GM19452 (cell line): ENCODE measurements at regions not wholly inside any gene's neighbourhood (a gene's known extent, or its start where the extent isn't known, plus 50 kb on each side); places are given as distances from the start of the nearest gene placed in this dataset.
"Not testable (repeated sequence)": the region's sequence is repeated elsewhere in the genome, so short reads cannot be mapped to it uniquely, and the experiment has no call there.

Experiments
- ATAC-seq: cut with Tn5 transposase; IDR thresholded peaks from one replicate; pipeline ENCODE4 v1.9.1; 2021; ENCODE audit not compliant: unreplicated experiment

GRCh38 chr15:96213045-96213444, 117.5 kb upstream of the NR2F2 start:
- no peak for ATAC-seq

GRCh38 chr15:96213896-96214295, 116.6 kb upstream of the NR2F2 start:
- ATAC-seq, result no peak

- not testable (repeated sequence) for ATAC-seq
Observed at GRCh38 chr15:96216481-96216880, 114.0 kb upstream of the NR2F2 start.

- ATAC-seq, result no peak
Observed at GRCh38 chr15:96217983-96218382, 112.5 kb upstream of the NR2F2 start.

- ATAC-seq, result no peak
Observed at GRCh38 chr15:96218623-96219455, 111.7 kb upstream of the NR2F2 start.

GRCh38 chr15:96219681-96220080, 110.8 kb upstream of the NR2F2 start:
- no peak for ATAC-seq

- ATAC-seq, result no peak
Observed at GRCh38 chr15:96220657-96221056, 109.8 kb upstream of the NR2F2 start.

- ATAC-seq, result no peak
Observed at GRCh38 chr15:96222981-96223380, 107.5 kb upstream of the NR2F2 start.

GRCh38 chr15:96223939-96224338, 106.6 kb upstream of the NR2F2 start:
- ATAC-seq, result no peak

- no peak for ATAC-seq
Observed at GRCh38 chr15:96225642-96226259, 104.7 kb upstream of the NR2F2 start.

- no peak for ATAC-seq
Observed at GRCh38 chr15:96230526-96231181, 99.8 kb upstream of the NR2F2 start.

GRCh38 chr15:96232335-96232734, 98.2 kb upstream of the NR2F2 start:
- ATAC-seq, result no peak

GRCh38 chr15:96234109-96234892, 96.2 kb upstream of the NR2F2 start:
- no peak for ATAC-seq

- ATAC-seq, result no peak
Observed at GRCh38 chr15:96237002-96237401, 93.5 kb upstream of the NR2F2 start.

GRCh38 chr15:96242761-96243160, 87.7 kb upstream of the NR2F2 start:
- ATAC-seq, result no peak

- ATAC-seq, result no peak
Observed at GRCh38 chr15:96243701-96244100, 86.8 kb upstream of the NR2F2 start.

- ATAC-seq, result no peak
Observed at GRCh38 chr15:96245252-96245651, 85.2 kb upstream of the NR2F2 start.

GRCh38 chr15:96246057-96246456, 84.4 kb upstream of the NR2F2 start:
- ATAC-seq, result no peak

GRCh38 chr15:96247621-96248305, 82.7 kb upstream of the NR2F2 start:
- no peak for ATAC-seq

- ATAC-seq, result no peak
Observed at GRCh38 chr15:96252148-96252547, 78.4 kb upstream of the NR2F2 start.
